ENCODE measurements at regions not wholly inside any gene's neighbourhood (a gene's known extent, or its start where the extent isn't known, plus 50 kb on each side); places are given as distances from the start of the nearest gene placed in this dataset.
"Not testable (repeated sequence)": the region's sequence is repeated elsewhere in the genome, so short reads cannot be mapped to it uniquely, and the experiment has no call there.

DNA sequence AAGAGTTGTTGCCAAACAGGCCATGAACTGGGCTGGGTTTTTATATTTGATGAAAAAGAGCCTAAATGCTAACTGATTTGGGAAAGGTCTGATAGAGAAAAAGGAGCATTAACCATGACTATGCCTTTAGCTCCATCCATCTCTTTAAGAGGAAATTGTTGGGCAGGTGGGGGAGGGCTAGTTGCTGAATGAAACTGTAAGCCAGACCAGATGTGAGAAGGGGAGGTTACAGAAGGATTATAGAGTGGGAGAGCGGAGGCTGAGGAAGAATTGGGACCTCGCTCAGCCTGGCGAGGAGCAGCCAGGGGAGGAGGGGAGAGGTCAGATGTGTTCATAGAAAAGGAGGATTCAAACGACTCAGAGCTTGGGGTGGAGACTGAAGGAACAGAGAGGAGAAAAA, 74.9 kb upstream of the OTUD4 start:
- not testable (repeated sequence) for DNase-seq (ENCODE audit: extremely low read depth in 1 of 2, low read depth in 1 of 2)

DNA sequence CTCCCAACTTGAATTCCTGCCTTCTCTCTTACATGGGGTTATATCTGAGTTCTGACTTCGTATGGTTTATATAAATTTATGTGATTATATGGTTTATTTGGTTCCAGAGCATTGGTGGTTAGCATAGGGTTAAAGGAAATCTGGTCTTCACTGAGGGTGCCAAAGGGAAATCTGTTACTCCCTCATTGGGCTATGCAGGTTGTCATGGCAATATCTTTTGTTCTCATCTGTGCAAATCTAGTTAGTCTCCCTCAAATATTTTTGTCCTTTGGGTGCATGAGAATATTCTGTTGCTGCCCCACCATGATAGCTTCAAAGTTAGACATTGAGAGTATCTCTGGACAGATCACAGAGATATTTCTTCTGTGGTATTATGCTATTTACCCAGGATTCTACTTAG, 71.8 kb upstream of the OTUD4 start:
- DNase-seq (ENCODE audit: extremely low read depth in 1 of 2, low read depth in 1 of 2): no peak

DNA sequence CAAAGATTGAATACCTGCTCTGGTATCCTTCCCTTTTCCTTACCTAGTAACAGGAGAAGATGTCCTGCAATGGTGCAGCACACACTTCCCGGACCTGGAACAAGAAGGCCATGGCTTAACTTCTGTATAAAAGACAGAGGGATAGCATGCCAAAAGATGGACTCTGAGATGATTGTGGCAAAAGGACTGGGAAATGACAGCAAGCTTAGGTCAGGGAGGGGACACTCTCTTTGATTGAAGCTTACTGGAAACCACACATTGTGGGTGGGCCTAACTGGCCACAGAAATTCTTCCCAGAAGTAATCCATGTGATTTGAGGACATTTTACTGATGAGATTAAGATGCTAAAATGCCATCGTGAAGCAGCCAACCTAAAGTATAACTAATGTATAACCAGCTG, 71.0 kb upstream of the OTUD4 start:
- no peak for DNase-seq (ENCODE audit: extremely low read depth in 1 of 2, low read depth in 1 of 2)

DNA sequence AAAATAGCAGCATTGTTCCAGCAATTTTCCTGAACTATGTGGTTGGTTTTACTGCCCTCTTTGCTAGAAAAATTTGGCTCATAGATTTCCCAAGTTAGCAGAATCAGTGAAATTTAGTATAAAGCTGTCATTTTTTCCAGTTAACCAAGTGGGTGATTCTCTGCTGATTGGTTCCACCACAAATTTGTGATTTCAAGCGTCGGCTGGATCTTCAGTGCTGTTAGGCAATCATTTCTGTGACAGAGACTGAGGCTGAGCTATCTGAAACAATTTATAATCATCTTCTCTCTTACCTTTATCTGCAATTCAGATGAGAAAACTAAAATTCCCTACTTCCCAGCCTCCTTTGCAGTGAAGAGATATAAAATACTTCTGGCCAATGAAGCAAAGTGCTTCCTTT, 68.6 kb upstream of the OTUD4 start:
- no peak for DNase-seq (ENCODE audit: extremely low read depth in 1 of 2, low read depth in 1 of 2)

DNA sequence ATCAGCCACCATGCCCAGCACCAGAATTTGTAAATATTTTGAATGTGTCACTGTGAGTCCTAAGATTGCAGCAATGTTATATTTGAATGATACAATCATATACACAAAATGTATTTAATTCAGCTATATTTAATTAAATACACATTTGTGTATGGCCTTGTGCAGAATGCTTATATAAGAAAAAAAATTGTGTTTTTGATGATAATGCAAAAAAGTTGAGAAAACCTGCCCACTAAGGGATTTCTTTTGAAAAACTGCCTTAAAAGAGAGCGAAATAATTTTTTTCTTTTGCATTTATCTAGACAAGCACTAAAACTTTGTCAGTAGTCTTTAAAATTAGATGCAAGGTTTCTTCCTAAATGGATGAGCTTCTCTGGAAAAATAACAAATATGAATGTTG, 68.1 kb upstream of the OTUD4 start:
- no peak for DNase-seq (ENCODE audit: extremely low read depth in 1 of 2, low read depth in 1 of 2)

DNA sequence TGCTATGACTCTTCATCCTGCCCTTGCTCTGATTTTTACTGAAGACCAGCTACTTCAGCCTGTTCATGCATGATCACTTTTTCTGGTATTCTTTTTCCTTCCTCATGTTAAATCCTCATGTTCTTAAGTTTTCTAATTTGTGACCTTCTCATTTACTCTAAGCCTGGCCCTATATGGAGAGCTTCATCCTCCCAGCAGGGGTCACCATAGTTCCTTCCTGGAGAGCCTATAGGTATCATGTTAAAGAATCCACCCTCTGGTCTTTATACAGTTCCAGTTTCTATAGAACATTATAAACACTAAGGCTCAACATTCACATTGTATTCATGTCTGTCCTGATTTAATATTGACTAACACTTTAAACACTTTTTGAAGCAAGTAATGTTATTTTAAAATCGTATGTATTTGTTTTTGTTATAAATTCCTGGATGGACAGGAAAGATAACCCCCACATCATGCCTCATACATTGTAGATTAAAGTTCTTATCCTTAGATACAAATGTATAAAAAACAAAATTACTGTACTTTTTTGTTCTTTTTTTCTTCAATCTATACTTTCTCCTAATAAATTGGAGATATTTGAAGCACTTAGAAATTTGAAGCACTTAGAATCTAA, 53.8 kb upstream of the OTUD4 start:
- peak in 1 of 2 donors; percentile 20 for DNase-seq (ENCODE audit: extremely low read depth in 1 of 2, low read depth in 1 of 2)

DNA sequence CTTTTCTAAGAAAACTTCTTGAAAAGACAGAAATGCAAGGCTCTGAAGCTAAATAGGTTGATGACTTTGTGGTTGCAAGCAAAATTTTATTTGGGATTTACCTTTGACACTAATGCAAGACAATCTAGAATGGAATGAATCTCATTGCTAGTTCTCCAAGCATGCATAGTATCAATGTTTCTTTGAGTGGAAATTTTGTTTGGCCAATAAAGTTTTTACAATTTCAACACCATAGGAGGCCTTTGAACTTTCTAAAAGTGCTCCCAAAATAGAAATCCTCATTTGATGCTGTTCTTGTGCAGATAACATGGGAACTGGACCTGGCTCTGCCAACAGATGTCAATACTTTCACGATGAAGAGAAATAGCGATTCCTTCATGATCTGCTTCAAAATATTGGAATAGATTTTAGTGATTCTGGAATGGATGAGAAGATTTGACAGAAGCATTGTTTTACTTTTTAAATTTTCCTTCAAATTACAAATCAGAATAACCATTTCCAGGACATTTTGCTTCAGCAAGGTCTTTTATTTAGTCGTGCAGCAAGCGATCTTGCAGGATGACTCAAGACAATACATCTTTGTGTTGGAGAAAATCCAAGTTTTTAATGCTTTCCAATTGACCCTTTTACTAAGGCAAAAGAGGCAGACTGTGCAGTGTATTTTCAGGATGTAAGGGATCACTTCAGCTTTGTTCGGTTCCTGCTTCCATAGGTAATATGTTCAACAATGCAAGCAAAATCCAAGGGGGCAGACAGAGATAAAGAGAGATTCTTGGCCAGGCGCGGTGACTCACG, 51.7 kb upstream of the OTUD4 start:
- DNase-seq (ENCODE audit: extremely low read depth in 1 of 2, low read depth in 1 of 2): no peak

DNA sequence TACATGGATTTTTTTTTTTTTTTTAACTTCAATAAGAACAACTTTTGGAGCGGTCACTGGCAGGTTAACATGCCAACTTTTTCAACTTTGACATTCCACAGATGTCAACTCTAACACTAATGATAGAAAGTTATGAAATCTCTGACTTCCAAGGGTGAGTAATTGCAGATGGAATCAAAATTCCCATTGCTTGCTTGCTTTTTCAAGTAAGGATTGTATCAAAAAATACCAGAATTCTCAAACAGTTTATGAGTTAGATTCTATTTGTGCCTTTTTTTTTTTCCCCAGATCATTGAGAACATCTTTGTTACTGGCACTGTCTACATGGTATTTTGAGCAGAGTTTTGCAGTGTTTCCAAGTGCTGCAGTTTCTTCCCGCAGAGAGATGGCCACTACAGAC, 50.3 kb upstream of the OTUD4 start:
- DNase-seq (ENCODE audit: extremely low read depth in 1 of 2, low read depth in 1 of 2): no peak
